GF-D8 (cell line): ENCODE measurements at regions not wholly inside any gene's neighbourhood (a gene's known extent, or its start where the extent isn't known, plus 50 kb on each side); places are given as distances from the start of the nearest gene placed in this dataset.

Experiments
- DNase-seq: peaks from one replicate; lab custom pipeline; 2025; lab: John Stamatoyannopoulos, UW

- no peak for DNase-seq
These were observed 188.2 kb downstream of the SPCS3 start for GRCh38 chr4:176507845-176508533.

- DNase-seq = no peak
These were observed 189.1 kb downstream of the SPCS3 start for GRCh38 chr4:176508780-176509331.

GRCh38 chr4:176525576-176525975 lies 205.8 kb downstream of the SPCS3 start:
- DNase-seq = no peak

- DNase-seq = no peak
These were observed 206.9 kb downstream of the SPCS3 start for GRCh38 chr4:176526704-176527103.

GRCh38 chr4:176529574-176529973 lies 209.8 kb downstream of the SPCS3 start:
- DNase-seq = no peak

- DNase-seq = no peak
These were observed 213.4 kb downstream of the SPCS3 start for GRCh38 chr4:176533159-176533558.

GRCh38 chr4:176534566-176534965 lies 214.8 kb downstream of the SPCS3 start:
- no peak for DNase-seq

GRCh38 chr4:176538217-176538925 lies 218.6 kb downstream of the SPCS3 start:
- DNase-seq = no peak

- no peak for DNase-seq
These were observed 219.5 kb downstream of the SPCS3 start for GRCh38 chr4:176539091-176539784.

- DNase-seq = no peak
These were observed 220.0 kb downstream of the SPCS3 start for GRCh38 chr4:176539785-176540175.

GRCh38 chr4:176540814-176541213 lies 221.0 kb downstream of the SPCS3 start:
- DNase-seq = no peak

- no peak for DNase-seq
These were observed 226.1 kb downstream of the SPCS3 start for GRCh38 chr4:176545872-176546271.

- no peak for DNase-seq
These were observed 227.2 kb downstream of the SPCS3 start for GRCh38 chr4:176546975-176547374.

- DNase-seq = no peak
These were observed 228.8 kb downstream of the SPCS3 start for GRCh38 chr4:176548571-176548970.

- DNase-seq = no peak
These were observed 229.5 kb downstream of the SPCS3 start for GRCh38 chr4:176549161-176549865.

GRCh38 chr4:176558661-176559060 lies 234.1 kb downstream of the VEGFC start:
- DNase-seq = no peak

GRCh38 chr4:176561368-176561767 lies 231.4 kb downstream of the VEGFC start:
- no peak for DNase-seq

GRCh38 chr4:176563591-176563990 lies 229.1 kb downstream of the VEGFC start:
- DNase-seq = no peak

GRCh38 chr4:176565049-176565448 lies 227.7 kb downstream of the VEGFC start:
- DNase-seq = no peak

- DNase-seq = no peak
These were observed 226.0 kb downstream of the VEGFC start for GRCh38 chr4:176566769-176567168.

GRCh38 chr4:176568238-176568637 lies 224.5 kb downstream of the VEGFC start:
- DNase-seq = no peak

GRCh38 chr4:176569301-176569700 lies 223.4 kb downstream of the VEGFC start:
- DNase-seq = no peak
